ENCODE measurements at regions not wholly inside any gene's neighbourhood (a gene's known extent, or its start where the extent isn't known, plus 50 kb on each side); places are given as distances from the start of the nearest gene placed in this dataset.
A peak's percentile ranks its signal among the peaks of the same experiment; 100 is the strongest.
"Not testable (repeated sequence)": the region's sequence is repeated elsewhere in the genome, so short reads cannot be mapped to it uniquely, and the experiment has no call there.

GRCh38 chr5:179455320-179455719 is 95.0 kb upstream of the RUFY1 start:
- TF ChIP-seq POLR2A (IDR thresholded peaks at IDR 0.05; ENCODE audit: extremely low read depth, insufficient read length) (no peak), MYC (IDR thresholded peaks at IDR 0.05; ENCODE audit: low read depth, low read length) (no peak)
- TF ChIP-seq, protein P1, sequence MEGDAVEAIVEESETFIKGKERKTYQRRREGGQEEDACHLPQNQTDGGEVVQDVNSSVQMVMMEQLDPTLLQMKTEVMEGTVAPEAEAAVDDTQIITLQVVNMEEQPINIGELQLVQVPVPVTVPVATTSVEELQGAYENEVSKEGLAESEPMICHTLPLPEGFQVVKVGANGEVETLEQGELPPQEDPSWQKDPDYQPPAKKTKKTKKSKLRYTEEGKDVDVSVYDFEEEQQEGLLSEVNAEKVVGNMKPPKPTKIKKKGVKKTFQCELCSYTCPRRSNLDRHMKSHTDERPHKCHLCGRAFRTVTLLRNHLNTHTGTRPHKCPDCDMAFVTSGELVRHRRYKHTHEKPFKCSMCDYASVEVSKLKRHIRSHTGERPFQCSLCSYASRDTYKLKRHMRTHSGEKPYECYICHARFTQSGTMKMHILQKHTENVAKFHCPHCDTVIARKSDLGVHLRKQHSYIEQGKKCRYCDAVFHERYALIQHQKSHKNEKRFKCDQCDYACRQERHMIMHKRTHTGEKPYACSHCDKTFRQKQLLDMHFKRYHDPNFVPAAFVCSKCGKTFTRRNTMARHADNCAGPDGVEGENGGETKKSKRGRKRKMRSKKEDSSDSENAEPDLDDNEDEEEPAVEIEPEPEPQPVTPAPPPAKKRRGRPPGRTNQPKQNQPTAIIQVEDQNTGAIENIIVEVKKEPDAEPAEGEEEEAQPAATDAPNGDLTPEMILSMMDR (IDR thresholded peaks at IDR 0.05; ENCODE audit: low read depth, low read length), result no peak
- TF ChIP-seq, protein P2, sequence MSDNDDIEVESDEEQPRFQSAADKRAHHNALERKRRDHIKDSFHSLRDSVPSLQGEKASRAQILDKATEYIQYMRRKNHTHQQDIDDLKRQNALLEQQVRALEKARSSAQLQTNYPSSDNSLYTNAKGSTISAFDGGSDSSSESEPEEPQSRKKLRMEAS (IDR thresholded peaks at IDR 0.05; ENCODE audit: low read depth, low read length), result no peak
- H3K4me3 ChIP-seq (ENCODE audit: low read depth, low read length), result no peak overlapping the region
- DNase-seq (ENCODE audit: low read depth), result peak; percentile 47

DNA sequence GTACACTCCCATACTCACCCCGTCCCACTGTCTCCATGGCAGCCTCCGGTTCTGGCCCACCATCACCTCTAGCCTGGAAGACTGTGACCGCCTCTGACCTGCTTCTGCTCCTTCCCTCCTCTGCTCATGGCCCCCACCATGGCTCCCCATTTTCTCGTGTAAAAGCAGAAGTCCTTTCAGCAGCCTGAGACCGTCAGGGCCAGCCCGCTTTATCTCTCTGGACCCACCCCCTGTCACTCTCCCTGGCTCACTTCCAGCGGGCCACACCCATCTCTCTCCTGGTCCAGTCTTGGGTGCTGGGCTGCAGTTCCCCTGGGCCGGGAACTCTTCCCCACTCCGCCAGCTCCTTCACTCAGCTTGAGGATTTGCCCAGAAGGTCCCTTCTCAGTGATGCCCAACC is 96.0 kb upstream of the RUFY1 start:
- no peak for DNase-seq (ENCODE audit: low read depth)
- TF ChIP-seq, protein P1 (IDR thresholded peaks at IDR 0.05; ENCODE audit: low read depth, low read length), result no peak
- TF ChIP-seq, protein P2 (IDR thresholded peaks at IDR 0.05; ENCODE audit: low read depth, low read length), result no peak
- H3K4me3 ChIP-seq (ENCODE audit: low read depth, low read length), result no peak overlapping the region

DNA sequence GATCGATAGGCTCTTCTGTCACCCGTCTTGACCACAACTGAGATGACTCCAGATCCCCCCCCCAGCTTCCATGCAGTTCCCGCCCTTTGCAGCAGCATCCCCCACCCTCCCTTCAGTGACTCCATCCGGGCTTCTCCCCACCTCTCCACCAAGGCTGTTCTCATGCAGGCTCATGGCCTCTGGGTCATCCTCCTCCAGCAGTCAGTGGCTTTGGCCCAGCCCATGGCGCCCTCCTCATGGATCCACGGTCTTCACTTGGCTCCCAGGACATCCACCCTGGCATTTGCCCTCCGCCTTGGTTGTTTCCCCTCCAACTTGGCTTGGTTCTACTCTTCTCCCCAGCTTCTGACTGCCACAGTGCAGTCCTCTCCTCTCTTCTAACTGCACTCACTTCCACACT is 96.7 kb upstream of the RUFY1 start:
- H3K4me3 ChIP-seq (ENCODE audit: low read depth, low read length), result no peak overlapping the region
- no peak for DNase-seq (ENCODE audit: low read depth)
- TF ChIP-seq POLR2A (IDR thresholded peaks at IDR 0.05; ENCODE audit: extremely low read depth, insufficient read length) (no peak), MYC (IDR thresholded peaks at IDR 0.05; ENCODE audit: low read depth, low read length) (no peak)
- TF ChIP-seq, protein P2 (IDR thresholded peaks at IDR 0.05; ENCODE audit: low read depth, low read length), result no peak

- TF ChIP-seq, protein P1 (IDR thresholded peaks at IDR 0.05; ENCODE audit: low read depth, low read length), result no peak
- TF ChIP-seq, protein P2 (IDR thresholded peaks at IDR 0.05; ENCODE audit: low read depth, low read length), result no peak
- TF ChIP-seq MYC (IDR thresholded peaks at IDR 0.05; ENCODE audit: low read depth, low read length) (no peak), POLR2A (IDR thresholded peaks at IDR 0.05; ENCODE audit: extremely low read depth, insufficient read length) (no peak)
- DNase-seq (ENCODE audit: low read depth), result no peak
- H3K4me3 ChIP-seq (ENCODE audit: low read depth, low read length), result no peak overlapping the region
Measured at GRCh38 chr5:179452356-179453230, 97.8 kb upstream of the RUFY1 start.

DNA sequence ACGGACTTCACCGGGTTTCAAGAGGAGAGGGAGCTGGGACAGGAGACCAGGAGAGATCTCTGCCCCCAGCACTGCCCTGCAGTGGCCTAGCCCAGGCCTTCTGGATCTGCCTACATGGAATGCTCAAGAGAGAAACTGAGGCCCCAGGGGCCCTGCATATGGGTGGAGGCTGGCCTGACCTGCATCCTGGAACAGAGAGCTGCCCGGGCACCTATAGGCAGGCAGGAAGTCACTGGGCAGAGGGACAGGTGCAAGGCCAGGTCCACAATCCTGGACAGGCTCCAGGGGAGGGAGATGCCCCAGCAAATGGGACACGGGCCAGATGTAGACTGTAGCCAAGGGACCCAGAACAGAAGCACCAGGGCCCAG is 98.5 kb upstream of the RUFY1 start:
- no peak for DNase-seq (ENCODE audit: low read depth)
- no peak overlapping the region for H3K4me3 ChIP-seq (ENCODE audit: low read depth, low read length)
- TF ChIP-seq, protein P1 (IDR thresholded peaks at IDR 0.05; ENCODE audit: low read depth, low read length), result no peak
- TF ChIP-seq POLR2A (IDR thresholded peaks at IDR 0.05; ENCODE audit: extremely low read depth, insufficient read length), result no peak
- no peak for TF ChIP-seq MYC (IDR thresholded peaks at IDR 0.05; ENCODE audit: low read depth, low read length)
- TF ChIP-seq, protein P2 (IDR thresholded peaks at IDR 0.05; ENCODE audit: low read depth, low read length), result no peak

- no peak for DNase-seq (ENCODE audit: low read depth)
Measured at GRCh38 chr5:179451114-179451827, 99.1 kb upstream of the RUFY1 start.

GRCh38 chr5:179449950-179450349 is 100.4 kb upstream of the RUFY1 start:
- not testable (repeated sequence) for H3K4me3 ChIP-seq (ENCODE audit: low read depth, low read length); DNase-seq (ENCODE audit: low read depth)

More at GRCh38 chr5:179451114-179451827, 99.1 kb upstream of the RUFY1 start:
- TF ChIP-seq POLR2A (IDR thresholded peaks at IDR 0.05; ENCODE audit: extremely low read depth, insufficient read length), result no peak
- no peak for TF ChIP-seq MYC (IDR thresholded peaks at IDR 0.05; ENCODE audit: low read depth, low read length)
- TF ChIP-seq, protein P2 (IDR thresholded peaks at IDR 0.05; ENCODE audit: low read depth, low read length), result no peak
- TF ChIP-seq, protein P1 (IDR thresholded peaks at IDR 0.05; ENCODE audit: low read depth, low read length), result no peak
- H3K4me3 ChIP-seq (ENCODE audit: low read depth, low read length), result no peak overlapping the region

DNA sequence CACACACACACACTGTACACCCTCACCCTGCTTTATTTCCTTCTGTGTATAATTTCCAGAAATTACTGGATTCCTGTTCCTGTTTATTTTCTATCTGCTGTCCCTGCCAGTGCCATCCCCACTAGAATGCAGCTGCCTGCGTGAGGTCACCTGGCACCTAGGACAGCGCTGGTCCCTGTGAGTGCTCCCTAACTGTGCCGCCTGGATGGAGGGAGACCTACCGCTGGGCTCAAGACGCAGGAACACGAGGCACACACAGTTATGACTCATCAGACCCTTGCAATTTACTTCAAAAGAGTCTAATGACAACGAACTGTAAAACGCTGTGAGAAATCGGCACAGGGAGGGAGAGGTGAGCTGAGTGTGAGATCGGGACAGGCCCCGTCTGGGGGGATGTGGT is 102.1 kb upstream of the RUFY1 start:
- DNase-seq (ENCODE audit: low read depth); H3K4me3 ChIP-seq (ENCODE audit: low read depth, low read length): not testable (repeated sequence)

DNA sequence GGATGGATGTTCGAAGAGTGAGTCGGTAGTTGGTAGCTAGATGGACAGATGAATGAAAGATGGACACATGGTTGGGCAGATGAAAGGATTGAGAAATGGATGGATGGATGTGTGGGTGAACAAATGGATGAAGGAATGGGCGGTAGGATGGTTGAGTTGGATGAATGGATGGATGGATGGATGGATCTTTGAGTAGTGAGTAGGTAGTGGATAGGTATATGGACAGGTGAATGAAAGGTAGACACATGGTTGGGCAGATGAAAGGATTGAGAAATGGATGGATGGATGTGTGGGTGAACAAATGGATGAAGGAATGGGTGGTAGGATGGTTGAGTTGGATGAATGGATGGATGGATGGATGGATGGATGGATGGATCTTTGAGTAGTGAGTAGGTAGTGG is 97.0 kb upstream of the ADAMTS2 start:
- not testable (repeated sequence) for DNase-seq (ENCODE audit: low read depth); H3K4me3 ChIP-seq (ENCODE audit: low read depth, low read length)
